ENCODE measurements at regions not wholly inside any gene's neighbourhood (a gene's known extent, or its start where the extent isn't known, plus 50 kb on each side); places are given as distances from the start of the nearest gene placed in this dataset.

- no peak for TF ChIP-seq USF2 (IDR thresholded peaks at IDR 0.05; ENCODE audit: borderline replicate concordance, low read depth, low read length)
- TF ChIP-seq SMARCA5 (IDR thresholded peaks at IDR 0.05): no peak
- TF ChIP-seq HDGF (IDR thresholded peaks at IDR 0.05): no peak
- TF ChIP-seq ZBTB33 (IDR thresholded peaks at IDR 0.05): no peak
- no peak for TF ChIP-seq IRF4 (IDR thresholded peaks at IDR 0.05; ENCODE audit: low read depth, low read length)
- no peak for TF ChIP-seq ZNF687 (IDR thresholded peaks at IDR 0.05)
- TF ChIP-seq ZZZ3 (IDR thresholded peaks at IDR 0.05; ENCODE audit: control insufficient read depth, insufficient read length, low read depth): no peak
- peak; percentile 64 to 70; a peak in 3 of 4 replicates for TF ChIP-seq BHLHE40 (IDR thresholded peaks at IDR 0.05; ENCODE audit: borderline replicate concordance in 1 of 2, low read depth in 2 of 2, low read length in 1 of 2)
- TF ChIP-seq KDM1A (IDR thresholded peaks at IDR 0.05; ENCODE audit: borderline replicate concordance): no peak
- no peak for TF ChIP-seq SUZ12 (IDR thresholded peaks at IDR 0.05; ENCODE audit: unreplicated experiment)
- TF ChIP-seq EGR1 (IDR thresholded peaks at IDR 0.05; ENCODE audit: borderline replicate concordance in 1 of 2, low read depth in 2 of 2, low read length in 2 of 2): no peak
- TF ChIP-seq CEBPZ (IDR thresholded peaks at IDR 0.05; ENCODE audit: low read depth, low read length): no peak
- no peak for TF ChIP-seq NFYA (IDR thresholded peaks at IDR 0.05; ENCODE audit: borderline replicate concordance, low read depth, low read length)
- peak; percentile 67 for TF ChIP-seq ATF2 (IDR thresholded peaks at IDR 0.05; ENCODE audit: low read length)
- no peak for TF ChIP-seq ETV6 (conservative IDR thresholded peaks at IDR 0.05 in 1 of 2, IDR thresholded peaks at IDR 0.05 in 1 of 2; ENCODE audit: borderline replicate concordance in 1 of 2, low read depth in 1 of 2)
- TF ChIP-seq CBFB (IDR thresholded peaks at IDR 0.05; ENCODE audit: low read depth): no peak
- no peak for TF ChIP-seq STAT1 (conservative IDR thresholded peaks at IDR 0.05)
- no peak for TF ChIP-seq MXI1 (IDR thresholded peaks at IDR 0.05; ENCODE audit: low read depth, low read length)
Observed at GRCh38 chr18:51739044-51739666, 541.7 kb upstream of the MEX3C start (continued).

All from GM12878 (cell line).